Sigmoid colon (tissue), 4 donors: ENCODE measurements at regions not wholly inside any gene's neighbourhood (a gene's known extent, or its start where the extent isn't known, plus 50 kb on each side); places are given as distances from the start of the nearest gene placed in this dataset.

ENCODE experiments used
- CTCF ChIP-seq, 4 experiments: fragments of 450-650 bp in 3 of 4; fragments of 200-600 bp in 1 of 4; IDR thresholded peaks; one replicate each; pipeline ENCODE4 v1.5.1; 2016 to 2019; ENCODE audit warnings: antibody characterized with exemption in 4 of 4, mild to moderate bottlenecking in 3 of 4, moderate library complexity in 2 of 4
- POLR2A ChIP-seq, 2 donors: fragments of 450-650 bp; IDR thresholded peaks; one replicate each; pipeline ENCODE4 v1.6.1; 2016; ENCODE audit warnings: antibody characterized with exemption in 2 of 2, mild to moderate bottlenecking in 2 of 2, moderate library complexity in 2 of 2
- POLR2AphosphoS5 ChIP-seq, 4 donors: sonication (generic); formaldehyde crosslinking; IDR thresholded peaks; one replicate each; pipeline ENCODE4 v1.6.1; 2017; ENCODE audit warnings: antibody characterized with exemption in 4 of 4

- TF ChIP-seq POLR2A (IDR thresholded peaks at IDR 0.05): no peak
- TF ChIP-seq CTCF (IDR thresholded peaks at IDR 0.05): no peak
- no peak for TF ChIP-seq POLR2AphosphoS5 (IDR thresholded peaks at IDR 0.05)
Observed at GRCh38 chr14:55904086-55904485, 214.1 kb upstream of the PELI2 start.
